NCI-H524 treated with DMSO at 0.1 percent for 48 hours (cell line): ENCODE measurements at regions not wholly inside any gene's neighbourhood (a gene's known extent, or its start where the extent isn't known, plus 50 kb on each side); places are given as distances from the start of the nearest gene placed in this dataset.

Source experiments
- DNase-seq: peaks from one replicate; lab custom pipeline; 2025; lab: John Stamatoyannopoulos, UW

- DNase-seq, result no peak
Observed at GRCh38 chr4:180581061-180581460, 1662.1 kb upstream of the TENM3 start.

GRCh38 chr4:180587379-180587778 lies 1655.8 kb upstream of the TENM3 start:
- DNase-seq, result no peak

GRCh38 chr4:180589575-180589974 lies 1653.6 kb upstream of the TENM3 start:
- no peak for DNase-seq

- no peak for DNase-seq
Observed at GRCh38 chr4:180596888-180597483, 1646.2 kb upstream of the TENM3 start.

GRCh38 chr4:180598281-180598680 lies 1644.9 kb upstream of the TENM3 start:
- DNase-seq, result no peak

GRCh38 chr4:180603791-180604190 lies 1639.4 kb upstream of the TENM3 start:
- no peak for DNase-seq

- DNase-seq, result no peak
Observed at GRCh38 chr4:180610324-180610723, 1632.9 kb upstream of the TENM3 start.

GRCh38 chr4:180615746-180616145 lies 1627.5 kb upstream of the TENM3 start:
- no peak for DNase-seq

GRCh38 chr4:180617196-180617595 lies 1626.0 kb upstream of the TENM3 start:
- DNase-seq, result no peak

GRCh38 chr4:180618396-180618795 lies 1624.8 kb upstream of the TENM3 start:
- DNase-seq, result no peak

GRCh38 chr4:180619440-180619839 lies 1623.8 kb upstream of the TENM3 start:
- no peak for DNase-seq

GRCh38 chr4:180622254-180622653 lies 1620.9 kb upstream of the TENM3 start:
- no peak for DNase-seq

- no peak for DNase-seq
Observed at GRCh38 chr4:180625653-180626052, 1617.5 kb upstream of the TENM3 start.

GRCh38 chr4:180630012-180630665 lies 1613.1 kb upstream of the TENM3 start:
- no peak for DNase-seq

GRCh38 chr4:180634306-180634705 lies 1608.9 kb upstream of the TENM3 start:
- DNase-seq, result no peak

- DNase-seq, result no peak
Observed at GRCh38 chr4:180635281-180635680, 1607.9 kb upstream of the TENM3 start.

GRCh38 chr4:180636696-180637404 lies 1606.4 kb upstream of the TENM3 start:
- DNase-seq, result no peak

- no peak for DNase-seq
Observed at GRCh38 chr4:180637616-180638015, 1605.6 kb upstream of the TENM3 start.

- DNase-seq, result no peak
Observed at GRCh38 chr4:180640193-180640592, 1603.0 kb upstream of the TENM3 start.

- DNase-seq, result no peak
Observed at GRCh38 chr4:180641495-180641894, 1601.7 kb upstream of the TENM3 start.

- no peak for DNase-seq
Observed at GRCh38 chr4:180642732-180643131, 1600.5 kb upstream of the TENM3 start.

GRCh38 chr4:180650273-180650672 lies 1592.9 kb upstream of the TENM3 start:
- DNase-seq, result no peak

- DNase-seq, result no peak
Observed at GRCh38 chr4:180652533-180652932, 1590.7 kb upstream of the TENM3 start.
